Loucy (cell line): ENCODE measurements at regions not wholly inside any gene's neighbourhood (a gene's known extent, or its start where the extent isn't known, plus 50 kb on each side); places are given as distances from the start of the nearest gene placed in this dataset.

Experiments
- EZH2phosphoT487 ChIP-seq: fragments of 200-600 bp; IDR thresholded peaks from 2 replicates; pipeline ENCODE4 v1.6.1; 2018; ENCODE audit warnings: antibody characterized with exemption, mild to moderate bottlenecking, moderate library complexity, borderline replicate concordance
- TF ChIP-seq, protein P1 (sequence below): fragments of 200-600 bp; sonication (generic); conservative IDR thresholded peaks from 2 replicates; pipeline ENCODE4 v1.5.1; 2014; ENCODE audit warnings: mild to moderate bottlenecking, antibody characterized with exemption, low read length

DNA sequence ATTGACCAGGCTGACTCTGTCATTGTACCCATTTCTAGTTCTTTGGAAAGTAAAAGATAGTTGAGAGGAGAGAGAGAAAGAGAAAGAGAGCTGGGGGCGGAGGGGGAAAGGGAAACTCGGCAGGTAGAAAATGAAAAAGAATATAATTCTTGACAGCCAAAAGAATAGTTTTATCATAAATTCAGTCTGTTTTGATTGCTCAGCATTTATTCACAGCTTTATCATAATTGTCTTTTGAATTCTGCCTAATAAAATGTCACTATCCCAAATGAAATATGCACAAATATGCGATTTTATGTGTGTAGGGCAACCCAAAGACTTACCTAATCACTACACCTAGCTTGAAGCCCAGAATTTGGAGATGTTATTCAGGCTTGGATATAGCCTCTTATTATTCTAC is 1024.0 kb upstream of the PABPC4L start:
- TF ChIP-seq, protein P1, sequence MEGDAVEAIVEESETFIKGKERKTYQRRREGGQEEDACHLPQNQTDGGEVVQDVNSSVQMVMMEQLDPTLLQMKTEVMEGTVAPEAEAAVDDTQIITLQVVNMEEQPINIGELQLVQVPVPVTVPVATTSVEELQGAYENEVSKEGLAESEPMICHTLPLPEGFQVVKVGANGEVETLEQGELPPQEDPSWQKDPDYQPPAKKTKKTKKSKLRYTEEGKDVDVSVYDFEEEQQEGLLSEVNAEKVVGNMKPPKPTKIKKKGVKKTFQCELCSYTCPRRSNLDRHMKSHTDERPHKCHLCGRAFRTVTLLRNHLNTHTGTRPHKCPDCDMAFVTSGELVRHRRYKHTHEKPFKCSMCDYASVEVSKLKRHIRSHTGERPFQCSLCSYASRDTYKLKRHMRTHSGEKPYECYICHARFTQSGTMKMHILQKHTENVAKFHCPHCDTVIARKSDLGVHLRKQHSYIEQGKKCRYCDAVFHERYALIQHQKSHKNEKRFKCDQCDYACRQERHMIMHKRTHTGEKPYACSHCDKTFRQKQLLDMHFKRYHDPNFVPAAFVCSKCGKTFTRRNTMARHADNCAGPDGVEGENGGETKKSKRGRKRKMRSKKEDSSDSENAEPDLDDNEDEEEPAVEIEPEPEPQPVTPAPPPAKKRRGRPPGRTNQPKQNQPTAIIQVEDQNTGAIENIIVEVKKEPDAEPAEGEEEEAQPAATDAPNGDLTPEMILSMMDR = no peak
- TF ChIP-seq EZH2phosphoT487 = no peak
